MCF 10A (cell line): ENCODE measurements at regions not wholly inside any gene's neighbourhood (a gene's known extent, or its start where the extent isn't known, plus 50 kb on each side); places are given as distances from the start of the nearest gene placed in this dataset.

Source experiments
- BruUV-seq: library from RNA; stranded (reverse); fragments of 400-500 nt; replicated peaks from 2 replicates; lab custom pipeline; 2021; lab: Mats Ljungman, UMichigan
- CTCF ChIA-PET: fragments of 300-600 bp; sonication (Branson Sonifier 250); formaldehyde crosslinking; extraction: SDS; loops from one replicate; lab custom pipeline; 2021; ENCODE audit warnings: antibody characterized with exemption, inconsistent platforms; lab: Yijun Ruan, JAX
- POLR2A ChIA-PET: fragments of 300-600, 350-650 bp; sonication (Branson Sonifier 250); formaldehyde crosslinking; extraction: SDS; loops from one replicate; lab custom pipeline; 2020; ENCODE audit warnings: antibody characterized with exemption, inconsistent platforms; lab: Yijun Ruan, JAX
- DNase-seq: peaks from one replicate; pipeline ENCODE4 v3.0.0-alpha.2; 2018; ENCODE audit not compliant: unreplicated experiment
- H3K27ac Mint-ChIP-seq: one replicate; pipeline ENCODE4 v1.8.0; 2022; ENCODE audit warnings: mild to moderate bottlenecking, low read depth, mixed read lengths; ENCODE audit not compliant: unreplicated experiment
- H3K27me3 Mint-ChIP-seq: one replicate; pipeline ENCODE4 v1.8.0; 2022; ENCODE audit warnings: mixed read lengths; ENCODE audit not compliant: insufficient read depth, unreplicated experiment
- H3K36me3 Mint-ChIP-seq: one replicate; pipeline ENCODE4 v1.8.0; 2022; ENCODE audit warnings: mild to moderate bottlenecking, moderate library complexity, mixed read lengths; ENCODE audit not compliant: insufficient read depth, unreplicated experiment
- H3K4me1 Mint-ChIP-seq: one replicate; pipeline ENCODE4 v1.8.0; 2022; ENCODE audit warnings: mixed read lengths; ENCODE audit not compliant: insufficient read depth, unreplicated experiment
- H3K4me3 Mint-ChIP-seq: one replicate; pipeline ENCODE4 v1.8.0; 2022; ENCODE audit warnings: mild to moderate bottlenecking, moderate library complexity, mixed read lengths; ENCODE audit not compliant: unreplicated experiment
- H3K9me3 Mint-ChIP-seq: one replicate; pipeline ENCODE4 v1.8.0; 2022; ENCODE audit warnings: mixed read lengths; ENCODE audit not compliant: unreplicated experiment
- CTCF ChIP-seq: fragments of 200-600 bp; IDR thresholded peaks from one replicate; pipeline ENCODE4 v1.8.0; 2022; ENCODE audit warnings: antibody characterized with exemption, mild to moderate bottlenecking; ENCODE audit not compliant: unreplicated experiment
- intact Hi-C: fragments of 100-400 bp; cut with micrococcal nuclease; formaldehyde crosslinking; loops from 2 replicates; pipeline ENCODE4 v1.14.1; 2022

- Mint-ChIP-seq H3K27ac (no peak overlapping the region), H3K4me1 (peaks cover 5% of the 10 kb centered on the region), H3K9me3 (peaks cover 7% of the 10 kb centered on the region), H3K27me3 (no peaks in the 10 kb centered on the region), H3K4me3 (no peak overlapping the region), H3K36me3 (no peaks in the 10 kb centered on the region)
- intact Hi-C loops: no loop called here
- POLR2A ChIA-PET: interaction anchor here (0.6 to 1.2 kb wide), 3 partner anchors 9 to 1418 kb away, joined by 3 to 5 read pairs (median 4); partner anchors contain the start of gene MAFB
- BruUV-seq: no TSS peak
- no peak for TF ChIP-seq CTCF
- DNase-seq: no peak
- CTCF ChIA-PET: interaction anchor here (0.5 to 9.8 kb wide), 19 partner anchors 8 to 1695 kb away, joined by 3 to 153 read pairs (median 4); partner anchors contain the start of gene MAFB
Measured at GRCh38 chr20:39270837-39271604, 308.9 kb downstream of the DHX35 start.

GRCh38 chr20:39269493-39270217, 307.5 kb downstream of the DHX35 start:
- H3K4me3 Mint-ChIP-seq: no peak overlapping the region
- H3K27me3 Mint-ChIP-seq: no peaks in the 10 kb centered on the region
- no peak for DNase-seq
- H3K27ac Mint-ChIP-seq: no peak overlapping the region
- BruUV-seq: no TSS peak
- no peaks in the 10 kb centered on the region for H3K9me3 Mint-ChIP-seq
- ChIA-PET POLR2A (interaction anchor here (0.6 kb wide), 1 partner anchor 196 kb away, joined by 3 read pairs; no protein-coding TSS in a partner anchor), CTCF (interaction anchor here (0.6 to 9.8 kb wide), 110 partner anchors 9 to 1840 kb away, joined by 3 to 153 read pairs (median 4); partner anchors contain the start of gene MAFB)
- H3K36me3 Mint-ChIP-seq: no peaks in the 10 kb centered on the region
- TF ChIP-seq CTCF: no peak
- intact Hi-C loops: loop anchor here (1.0 to 5.0 kb wide), 7 partner anchors 158 to 1693 kb away; no protein-coding TSS in a partner anchor
- peaks cover 6% of the 10 kb centered on the region for H3K4me1 Mint-ChIP-seq

- ChIA-PET POLR2A (no interaction called here), CTCF (interaction anchor here (0.5 to 9.8 kb wide), 127 partner anchors 9 to 1840 kb away, joined by 3 to 153 read pairs (median 4); partner anchors contain the start of gene MAFB)
- no peaks in the 10 kb centered on the region for H3K9me3 Mint-ChIP-seq
- DNase-seq: peak; percentile 32
- no peak overlapping the region for H3K4me3 Mint-ChIP-seq
- H3K36me3 Mint-ChIP-seq: no peaks in the 10 kb centered on the region
- no peak overlapping the region for H3K27ac Mint-ChIP-seq
- BruUV-seq: no TSS peak
- TF ChIP-seq CTCF: peak; percentile 94
- peaks cover 12% of the 10 kb centered on the region for H3K4me1 Mint-ChIP-seq
- no peaks in the 10 kb centered on the region for H3K27me3 Mint-ChIP-seq
- intact Hi-C loops: loop anchor here (1.0 to 5.0 kb wide), 7 partner anchors 158 to 1693 kb away; no protein-coding TSS in a partner anchor
Measured at GRCh38 chr20:39268981-39269461, 306.9 kb downstream of the DHX35 start.
